A549 (cell line): ENCODE measurements at regions not wholly inside any gene's neighbourhood (a gene's known extent, or its start where the extent isn't known, plus 50 kb on each side); places are given as distances from the start of the nearest gene placed in this dataset.

Experiments used
- ATAC-seq, 2 experiments: fragments of 200-7000 bp in 1 of 2; fragments of >200 bp in 1 of 2; cut with Nextera tagmentation in 1 of 2; cut with Tn5 transposase in 1 of 2; 3 replicates each; pipeline versions ENCODE4 v1.8.0 to v1.9.1; 2018 to 2020; ENCODE audit warnings: mild to moderate bottlenecking in 1 of 2, moderate library complexity in 1 of 2
- CTCF ChIA-PET: fragments of 300-600 bp; sonication (Branson Sonifier 250); formaldehyde crosslinking; extraction: SDS; loops from one replicate; lab custom pipeline; 2021; ENCODE audit warnings: antibody characterized with exemption, inconsistent platforms; lab: Yijun Ruan, JAX
- POLR2A ChIA-PET: fragments of 350-600 bp; formaldehyde crosslinking; extraction: SDS; loops from one replicate; lab custom pipeline; 2021; ENCODE audit warnings: antibody characterized with exemption, inconsistent platforms; lab: Yijun Ruan, JAX
- DNase-seq, 2 experiments: peaks; one replicate each; pipeline versions ENCODE4 v3.0.0 to v3.0.0-alpha.2; 2011 to 2016; ENCODE audit warnings: low read depth in 1 of 2, low spot score in 1 of 2
- FAIRE-seq: peaks from 2 replicates; lab custom pipeline; 2011; peaks lifted over from hg19 to GRCh38; lab: Jason Lieb, UNC
- H3K27ac ChIP-seq, 2 experiments: fragments of >200 bp; sonication (Bioruptor Twin); formaldehyde crosslinking; 3 replicates each; pipeline ENCODE4 v1.5.1; 2016 to 2017
- H3K4me1 ChIP-seq: fragments of >200 bp; sonication (Bioruptor Twin); formaldehyde crosslinking; 3 replicates; pipeline ENCODE4 v1.6.1; 2016
- H3K4me2 ChIP-seq: fragments of >200 bp; sonication (Bioruptor Twin); formaldehyde crosslinking; 3 replicates; pipeline ENCODE4 v1.6.1; 2016
- H3K4me3 ChIP-seq: fragments of >200 bp; sonication (Bioruptor Twin); formaldehyde crosslinking; 3 replicates; pipeline ENCODE4 v1.5.1; 2016
- H3K9me3 ChIP-seq: fragments of >200 bp; sonication (Bioruptor Twin); formaldehyde crosslinking; 3 replicates; pipeline ENCODE4 v1.6.1; 2016
- CBX8 ChIP-seq: fragments of 200-600 bp; sonication (generic); IDR thresholded peaks from 2 replicates; pipeline ENCODE4 v1.6.1; 2016
- CHD4 ChIP-seq: fragments of 200-600 bp; sonication (generic); IDR thresholded peaks from 2 replicates; pipeline ENCODE4 v1.6.1; 2016; ENCODE audit warnings: antibody characterized with exemption, mild to moderate bottlenecking, borderline replicate concordance
- EHMT2 ChIP-seq: fragments of 200-600 bp; sonication (generic); IDR thresholded peaks from 2 replicates; pipeline ENCODE4 v1.6.1; 2016; ENCODE audit warnings: antibody characterized with exemption, low read depth, mild to moderate bottlenecking, moderate library complexity
- ESRRA ChIP-seq: fragments of 150-350 bp; IDR thresholded peaks from 2 replicates; pipeline ENCODE4 v1.6.1; 2014; ENCODE audit warnings: mild to moderate bottlenecking, low read length, borderline replicate concordance
- FOSB ChIP-seq: fragments of 250-450 bp; sonication (Bioruptor Pico); IDR thresholded peaks from 2 replicates; pipeline ENCODE4 v1.5.0; 2020; ENCODE audit warnings: mild to moderate bottlenecking, moderate library complexity
- FOSL2 ChIP-seq, 2 experiments: fragments of 450-650 bp in 1 of 2; fragments of >200 bp in 1 of 2; sonication (Bioruptor Twin) in 1 of 2; formaldehyde crosslinking; IDR thresholded peaks; 2 replicates each; pipeline versions ENCODE4 v1.5.0 to v1.6.1; 2016 to 2020; ENCODE audit warnings: mild to moderate bottlenecking in 1 of 2, moderate library complexity in 1 of 2
- GATA3 ChIP-seq: IDR thresholded peaks from 2 replicates; pipeline ENCODE4 v1.6.1; 2012; ENCODE audit warnings: borderline replicate concordance
- HEYL ChIP-seq: fragments of 250-450 bp; sonication (Bioruptor Pico); IDR thresholded peaks from 2 replicates; pipeline ENCODE4 v1.8.0; 2021; ENCODE audit warnings: mild to moderate bottlenecking, moderate library complexity
- HOXA7 ChIP-seq: fragments of 250-450 bp; sonication (Bioruptor Pico); IDR thresholded peaks from 2 replicates; pipeline ENCODE4 v1.5.0; 2020; ENCODE audit warnings: mild to moderate bottlenecking, moderate library complexity
- JUNB ChIP-seq: fragments of >200 bp; sonication (Bioruptor Twin); formaldehyde crosslinking; IDR thresholded peaks from 2 replicates; pipeline ENCODE4 v1.6.1; 2016
- MAFK ChIP-seq: fragments of 450-650 bp; IDR thresholded peaks from 2 replicates; pipeline ENCODE4 v1.6.1; 2014; ENCODE audit not compliant: partially characterized antibody
- MAZ ChIP-seq: fragments of 150-350 bp; IDR thresholded peaks from 2 replicates; pipeline ENCODE4 v1.6.1; 2014; ENCODE audit warnings: antibody characterized with exemption, low read depth, low read length, borderline replicate concordance
- NPAS2 ChIP-seq: fragments of 250-450 bp; sonication (Bioruptor Pico); IDR thresholded peaks from 2 replicates; pipeline ENCODE4 v1.8.0; 2022; ENCODE audit warnings: mild to moderate bottlenecking, moderate library complexity, borderline replicate concordance
- POLR2A ChIP-seq: IDR thresholded peaks from 2 replicates; pipeline ENCODE4 v1.6.1; 2012; ENCODE audit warnings: mild to moderate bottlenecking, low read length
- POLR2AphosphoS2 ChIP-seq: conservative IDR thresholded peaks from 2 replicates; pipeline ENCODE4 v1.6.1; 2012; ENCODE audit warnings: low read length, improper control_type of control experiment, inconsistent platforms
- RARB ChIP-seq: fragments of 250-450 bp; sonication (Bioruptor Pico); IDR thresholded peaks from 2 replicates; pipeline ENCODE4 v1.8.0; 2021; ENCODE audit warnings: mild to moderate bottlenecking, moderate library complexity
- RCOR1 ChIP-seq: fragments of 150-350 bp; IDR thresholded peaks from 2 replicates; pipeline ENCODE4 v1.6.1; 2014; ENCODE audit warnings: antibody characterized with exemption, low read length, low read depth
- RNF2 ChIP-seq: fragments of 200-600 bp; sonication (generic); IDR thresholded peaks from 2 replicates; pipeline ENCODE4 v1.6.1; 2016; ENCODE audit warnings: low read depth, mild to moderate bottlenecking, antibody characterized with exemption, moderate library complexity, borderline replicate concordance
- SMC3 ChIP-seq: fragments of >200 bp; sonication (Bioruptor Twin); formaldehyde crosslinking; IDR thresholded peaks from 3 replicates; pipeline ENCODE4 v1.6.1; 2018; ENCODE audit warnings: inconsistent platforms
- SREBF2 ChIP-seq: fragments of 450-650 bp; IDR thresholded peaks from 2 replicates; pipeline ENCODE4 v1.6.1; 2014; ENCODE audit warnings: mild to moderate bottlenecking, moderate library complexity
- TP53 ChIP-seq: fragments of 250-450 bp; sonication (Bioruptor Pico); IDR thresholded peaks from 2 replicates; pipeline ENCODE4 v1.5.0; 2021; ENCODE audit warnings: mild to moderate bottlenecking, moderate library complexity
- WGBS: methylation state at CpG from one replicate; pipeline ENCODE4 v1.1.6; 2017; ENCODE audit errors: missing lambda C conversion rate; 5-methylcytosine and 5-hydroxymethylcytosine counted together
- TF ChIP-seq, protein P1 (sequence below): fragments of 200-600 bp; sonication (generic); IDR thresholded peaks from 2 replicates; pipeline ENCODE4 v1.6.1; 2016; ENCODE audit warnings: antibody characterized with exemption, mild to moderate bottlenecking, moderate library complexity
- TF ChIP-seq, protein P2 (sequence below): fragments of 450-650 bp; IDR thresholded peaks from 2 replicates; pipeline ENCODE4 v1.6.1; 2014; ENCODE audit warnings: antibody characterized with exemption
- TF ChIP-seq, protein P3 (sequence below): fragments of 150-350 bp; IDR thresholded peaks from 2 replicates; pipeline ENCODE4 v1.6.1; 2014; ENCODE audit warnings: low read depth, mild to moderate bottlenecking, low read length
- TF ChIP-seq, protein P4 (sequence below): fragments of >200 bp; sonication (Bioruptor Twin); formaldehyde crosslinking; IDR thresholded peaks from 3 replicates; pipeline ENCODE4 v1.5.1; 2016

DNA sequence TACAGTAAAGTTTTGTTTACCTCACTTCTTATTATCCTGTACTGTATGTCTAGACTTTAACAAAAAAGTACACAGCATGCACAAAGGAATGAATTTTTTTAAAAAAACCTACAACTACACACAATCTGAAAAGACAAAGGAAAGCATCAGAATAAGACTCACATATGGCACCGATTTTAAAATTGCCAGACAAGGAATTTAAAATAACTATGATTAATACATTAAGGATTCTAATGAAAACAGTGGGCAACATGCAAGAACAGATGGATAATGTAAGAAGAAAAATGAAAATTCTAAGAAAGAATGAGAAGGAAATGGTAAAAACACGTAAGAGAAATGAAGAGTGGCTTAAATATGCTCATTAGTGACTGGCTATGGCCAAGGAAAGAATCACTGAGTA is 638.2 kb downstream of the FBXO15 start (continued):
- TF ChIP-seq, protein P1, sequence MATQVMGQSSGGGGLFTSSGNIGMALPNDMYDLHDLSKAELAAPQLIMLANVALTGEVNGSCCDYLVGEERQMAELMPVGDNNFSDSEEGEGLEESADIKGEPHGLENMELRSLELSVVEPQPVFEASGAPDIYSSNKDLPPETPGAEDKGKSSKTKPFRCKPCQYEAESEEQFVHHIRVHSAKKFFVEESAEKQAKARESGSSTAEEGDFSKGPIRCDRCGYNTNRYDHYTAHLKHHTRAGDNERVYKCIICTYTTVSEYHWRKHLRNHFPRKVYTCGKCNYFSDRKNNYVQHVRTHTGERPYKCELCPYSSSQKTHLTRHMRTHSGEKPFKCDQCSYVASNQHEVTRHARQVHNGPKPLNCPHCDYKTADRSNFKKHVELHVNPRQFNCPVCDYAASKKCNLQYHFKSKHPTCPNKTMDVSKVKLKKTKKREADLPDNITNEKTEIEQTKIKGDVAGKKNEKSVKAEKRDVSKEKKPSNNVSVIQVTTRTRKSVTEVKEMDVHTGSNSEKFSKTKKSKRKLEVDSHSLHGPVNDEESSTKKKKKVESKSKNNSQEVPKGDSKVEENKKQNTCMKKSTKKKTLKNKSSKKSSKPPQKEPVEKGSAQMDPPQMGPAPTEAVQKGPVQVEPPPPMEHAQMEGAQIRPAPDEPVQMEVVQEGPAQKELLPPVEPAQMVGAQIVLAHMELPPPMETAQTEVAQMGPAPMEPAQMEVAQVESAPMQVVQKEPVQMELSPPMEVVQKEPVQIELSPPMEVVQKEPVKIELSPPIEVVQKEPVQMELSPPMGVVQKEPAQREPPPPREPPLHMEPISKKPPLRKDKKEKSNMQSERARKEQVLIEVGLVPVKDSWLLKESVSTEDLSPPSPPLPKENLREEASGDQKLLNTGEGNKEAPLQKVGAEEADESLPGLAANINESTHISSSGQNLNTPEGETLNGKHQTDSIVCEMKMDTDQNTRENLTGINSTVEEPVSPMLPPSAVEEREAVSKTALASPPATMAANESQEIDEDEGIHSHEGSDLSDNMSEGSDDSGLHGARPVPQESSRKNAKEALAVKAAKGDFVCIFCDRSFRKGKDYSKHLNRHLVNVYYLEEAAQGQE, result no peak
- TF ChIP-seq MAZ, result no peak
- TF ChIP-seq HEYL (CRISPR knock-in tag), result no peak

DNA sequence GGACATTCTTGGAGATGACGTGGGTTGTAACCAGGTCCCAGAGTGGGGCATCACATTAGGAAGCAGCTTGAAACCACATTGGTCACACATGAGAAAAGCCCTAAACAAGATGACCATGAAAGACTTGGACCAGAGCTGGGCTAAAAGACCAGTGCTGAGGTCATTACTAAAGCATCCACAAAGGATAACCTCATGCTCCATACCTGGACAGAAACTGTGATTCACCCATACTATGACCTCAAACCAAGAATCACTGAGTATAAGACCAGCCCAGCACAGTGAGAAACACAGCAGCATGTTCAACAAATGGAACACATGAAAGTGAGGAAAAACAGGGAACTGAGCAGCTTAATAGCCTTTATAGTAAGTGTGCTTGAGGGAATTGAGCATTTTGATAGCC is 635.5 kb upstream of the NETO1 start:
- H3K4me2 ChIP-seq, result no peak overlapping the region
- ChIA-PET POLR2A (no interaction called here), CTCF (no interaction called here)
- no peak overlapping the region for H3K4me3 ChIP-seq
- no CpG with 5 or more reads among the region's 1 CpG for WGBS
- TF ChIP-seq RARB (no peak), NPAS2 (CRISPR knock-in tag) (no peak), POLR2A (no peak), EHMT2 (no peak), TP53 (CRISPR knock-in tag) (no peak), GATA3 (no peak), POLR2AphosphoS2 (no peak)
- DNase-seq (no peak), ATAC-seq (no peak), FAIRE-seq (no peak)
- H3K4me1 ChIP-seq, result no peaks in the 10 kb centered on the region
- no peak overlapping the region for H3K27ac ChIP-seq
- no peaks in the 10 kb centered on the region for H3K9me3 ChIP-seq

DNA sequence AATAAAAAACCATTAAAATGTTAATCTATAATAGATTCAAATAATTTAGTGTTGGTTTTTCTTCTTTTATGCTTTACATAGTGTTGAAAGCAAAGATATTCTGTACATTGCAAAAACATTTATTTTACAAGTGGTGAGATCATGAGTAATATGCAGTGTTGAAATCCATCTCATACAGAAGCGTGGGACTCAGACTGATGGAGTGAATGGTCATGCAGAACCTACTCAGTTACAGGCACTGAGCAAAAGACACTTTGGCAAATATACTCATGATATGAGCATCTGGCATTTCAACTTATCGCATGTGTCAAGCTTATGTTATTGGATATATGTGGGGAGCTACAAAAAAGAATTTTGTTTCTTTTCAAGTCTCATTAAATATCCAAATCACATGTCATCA is 620.2 kb upstream of the NETO1 start:
- no peak overlapping the region for H3K4me2 ChIP-seq
- TF ChIP-seq CBX8 (no peak), MAFK (no peak), CHD4 (no peak), FOSL2 (IDR thresholded peaks at IDR 0.05) (no peak), FOSL2 (CRISPR knock-in tag; IDR thresholded peaks at IDR 0.05) (no peak), SMC3 (no peak), RCOR1 (no peak), HOXA7 (CRISPR knock-in tag) (no peak), FOSB (CRISPR knock-in tag) (no peak), ESRRA (no peak), HEYL (CRISPR knock-in tag) (no peak), POLR2A (no peak), JUNB (no peak), RNF2 (no peak), POLR2AphosphoS2 (no peak), SREBF2 (no peak)
- TF ChIP-seq, protein P2, sequence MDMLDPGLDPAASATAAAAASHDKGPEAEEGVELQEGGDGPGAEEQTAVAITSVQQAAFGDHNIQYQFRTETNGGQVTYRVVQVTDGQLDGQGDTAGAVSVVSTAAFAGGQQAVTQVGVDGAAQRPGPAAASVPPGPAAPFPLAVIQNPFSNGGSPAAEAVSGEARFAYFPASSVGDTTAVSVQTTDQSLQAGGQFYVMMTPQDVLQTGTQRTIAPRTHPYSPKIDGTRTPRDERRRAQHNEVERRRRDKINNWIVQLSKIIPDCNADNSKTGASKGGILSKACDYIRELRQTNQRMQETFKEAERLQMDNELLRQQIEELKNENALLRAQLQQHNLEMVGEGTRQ, result no peak
- TF ChIP-seq, protein P3, sequence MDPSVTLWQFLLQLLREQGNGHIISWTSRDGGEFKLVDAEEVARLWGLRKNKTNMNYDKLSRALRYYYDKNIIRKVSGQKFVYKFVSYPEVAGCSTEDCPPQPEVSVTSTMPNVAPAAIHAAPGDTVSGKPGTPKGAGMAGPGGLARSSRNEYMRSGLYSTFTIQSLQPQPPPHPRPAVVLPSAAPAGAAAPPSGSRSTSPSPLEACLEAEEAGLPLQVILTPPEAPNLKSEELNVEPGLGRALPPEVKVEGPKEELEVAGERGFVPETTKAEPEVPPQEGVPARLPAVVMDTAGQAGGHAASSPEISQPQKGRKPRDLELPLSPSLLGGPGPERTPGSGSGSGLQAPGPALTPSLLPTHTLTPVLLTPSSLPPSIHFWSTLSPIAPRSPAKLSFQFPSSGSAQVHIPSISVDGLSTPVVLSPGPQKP, result no peak
- TF ChIP-seq, protein P1, result no peak
- TF ChIP-seq, protein P4, sequence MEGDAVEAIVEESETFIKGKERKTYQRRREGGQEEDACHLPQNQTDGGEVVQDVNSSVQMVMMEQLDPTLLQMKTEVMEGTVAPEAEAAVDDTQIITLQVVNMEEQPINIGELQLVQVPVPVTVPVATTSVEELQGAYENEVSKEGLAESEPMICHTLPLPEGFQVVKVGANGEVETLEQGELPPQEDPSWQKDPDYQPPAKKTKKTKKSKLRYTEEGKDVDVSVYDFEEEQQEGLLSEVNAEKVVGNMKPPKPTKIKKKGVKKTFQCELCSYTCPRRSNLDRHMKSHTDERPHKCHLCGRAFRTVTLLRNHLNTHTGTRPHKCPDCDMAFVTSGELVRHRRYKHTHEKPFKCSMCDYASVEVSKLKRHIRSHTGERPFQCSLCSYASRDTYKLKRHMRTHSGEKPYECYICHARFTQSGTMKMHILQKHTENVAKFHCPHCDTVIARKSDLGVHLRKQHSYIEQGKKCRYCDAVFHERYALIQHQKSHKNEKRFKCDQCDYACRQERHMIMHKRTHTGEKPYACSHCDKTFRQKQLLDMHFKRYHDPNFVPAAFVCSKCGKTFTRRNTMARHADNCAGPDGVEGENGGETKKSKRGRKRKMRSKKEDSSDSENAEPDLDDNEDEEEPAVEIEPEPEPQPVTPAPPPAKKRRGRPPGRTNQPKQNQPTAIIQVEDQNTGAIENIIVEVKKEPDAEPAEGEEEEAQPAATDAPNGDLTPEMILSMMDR, result no peak
- ChIA-PET POLR2A (no interaction called here), CTCF (interaction anchor here (0.6 kb wide), 1 partner anchor 53 kb away, joined by 3 read pairs; no protein-coding TSS in a partner anchor)
- FAIRE-seq, result no peak
- H3K4me1 ChIP-seq, result no peaks in the 10 kb centered on the region
- H3K4me3 ChIP-seq, result no peak overlapping the region
- no peak for DNase-seq
- 43% methylated on average over 2 of the region's 2 CpGs for WGBS
- no peak for ATAC-seq
- no peaks in the 10 kb centered on the region for H3K9me3 ChIP-seq
- H3K27ac ChIP-seq, result no peak overlapping the region
